ENCODE measurements at regions not wholly inside any gene's neighbourhood (a gene's known extent, or its start where the extent isn't known, plus 50 kb on each side); places are given as distances from the start of the nearest gene placed in this dataset.

- no peak for TF ChIP-seq TAF1 (IDR thresholded peaks at IDR 0.05; ENCODE audit: borderline replicate concordance, insufficient read depth, low read length)
- TF ChIP-seq POLR2AphosphoS5 (IDR thresholded peaks at IDR 0.05; ENCODE audit: low read depth, low read length): no peak
- no peak for TF ChIP-seq FOXP2 (optimal IDR thresholded peaks at IDR 0.05; ENCODE audit: borderline replicate concordance, extremely low read depth, extremely low read length, insufficient read depth)
- TF ChIP-seq REST (IDR thresholded peaks at IDR 0.05; ENCODE audit: insufficient read depth in 1 of 2, low read depth in 2 of 2, low read length in 2 of 2): no peak
- TF ChIP-seq SIN3A (IDR thresholded peaks at IDR 0.05; ENCODE audit: borderline replicate concordance, insufficient read depth, low read length): no peak
Measured at GRCh38 chr15:73803806-73804205, 50.7 kb upstream of the INSYN1 start.

GRCh38 chr15:73805504-73806089 lies 52.4 kb upstream of the INSYN1 start:
- TF ChIP-seq POLR2AphosphoS5 (IDR thresholded peaks at IDR 0.05; ENCODE audit: low read depth, low read length) (no peak), REST (IDR thresholded peaks at IDR 0.05; ENCODE audit: insufficient read depth in 1 of 2, low read depth in 2 of 2, low read length in 2 of 2) (no peak), FOXP2 (optimal IDR thresholded peaks at IDR 0.05; ENCODE audit: borderline replicate concordance, extremely low read depth, extremely low read length, insufficient read depth) (no peak), SIN3A (IDR thresholded peaks at IDR 0.05; ENCODE audit: borderline replicate concordance, insufficient read depth, low read length) (no peak), TAF1 (IDR thresholded peaks at IDR 0.05; ENCODE audit: borderline replicate concordance, insufficient read depth, low read length) (no peak)

- TF ChIP-seq POLR2AphosphoS5 (IDR thresholded peaks at IDR 0.05; ENCODE audit: low read depth, low read length): no peak
- no peak for TF ChIP-seq TAF1 (IDR thresholded peaks at IDR 0.05; ENCODE audit: borderline replicate concordance, insufficient read depth, low read length)
- TF ChIP-seq REST (IDR thresholded peaks at IDR 0.05; ENCODE audit: insufficient read depth in 1 of 2, low read depth in 2 of 2, low read length in 2 of 2): no peak
Measured at GRCh38 chr15:73806698-73807483, 53.7 kb upstream of the INSYN1 start.

GRCh38 chr15:73807865-73808264 lies 54.7 kb upstream of the INSYN1 start:
- TF ChIP-seq POLR2AphosphoS5 (IDR thresholded peaks at IDR 0.05; ENCODE audit: low read depth, low read length): no peak
- no peak for TF ChIP-seq REST (IDR thresholded peaks at IDR 0.05; ENCODE audit: insufficient read depth in 1 of 2, low read depth in 2 of 2, low read length in 2 of 2)
- TF ChIP-seq SIN3A (IDR thresholded peaks at IDR 0.05; ENCODE audit: borderline replicate concordance, insufficient read depth, low read length): no peak
- TF ChIP-seq TAF1 (IDR thresholded peaks at IDR 0.05; ENCODE audit: borderline replicate concordance, insufficient read depth, low read length): no peak
- no peak for TF ChIP-seq FOXP2 (optimal IDR thresholded peaks at IDR 0.05; ENCODE audit: borderline replicate concordance, extremely low read depth, extremely low read length, insufficient read depth)
